GM20000 (cell line): ENCODE measurements at regions not wholly inside any gene's neighbourhood (a gene's known extent, or its start where the extent isn't known, plus 50 kb on each side); places are given as distances from the start of the nearest gene placed in this dataset.

Source experiments
- DNase-seq: peaks from one replicate; pipeline ENCODE4 v3.0.0; 2012; ENCODE audit warnings: low spot score
- TF ChIP-seq, protein P1 (sequence below): IDR thresholded peaks from 2 replicates; pipeline ENCODE4 v1.5.1; 2012; ENCODE audit warnings: mild to moderate bottlenecking, control low read depth; ENCODE audit errors: extremely low read depth, missing control alignments

DNA sequence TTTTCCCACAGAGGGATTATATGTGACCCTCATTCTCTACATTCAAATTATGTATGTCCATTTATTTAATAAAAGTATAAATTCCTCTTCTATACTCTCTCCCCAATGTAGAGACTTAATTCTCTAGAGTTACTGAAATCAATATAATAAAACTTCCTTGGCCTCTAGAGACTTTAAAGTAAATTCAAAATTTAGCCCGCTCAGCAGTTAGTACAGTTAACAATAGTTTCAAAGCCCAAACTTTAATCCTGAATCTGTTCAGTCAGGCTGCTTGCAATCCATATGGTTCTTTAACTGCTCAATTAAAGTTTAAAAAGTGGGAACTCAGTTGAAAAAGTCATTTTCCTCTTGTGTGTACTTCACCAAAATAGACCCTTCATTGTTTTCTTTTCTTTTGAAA, 2558.4 kb downstream of the ARAP2 start:
- TF ChIP-seq, protein P1, sequence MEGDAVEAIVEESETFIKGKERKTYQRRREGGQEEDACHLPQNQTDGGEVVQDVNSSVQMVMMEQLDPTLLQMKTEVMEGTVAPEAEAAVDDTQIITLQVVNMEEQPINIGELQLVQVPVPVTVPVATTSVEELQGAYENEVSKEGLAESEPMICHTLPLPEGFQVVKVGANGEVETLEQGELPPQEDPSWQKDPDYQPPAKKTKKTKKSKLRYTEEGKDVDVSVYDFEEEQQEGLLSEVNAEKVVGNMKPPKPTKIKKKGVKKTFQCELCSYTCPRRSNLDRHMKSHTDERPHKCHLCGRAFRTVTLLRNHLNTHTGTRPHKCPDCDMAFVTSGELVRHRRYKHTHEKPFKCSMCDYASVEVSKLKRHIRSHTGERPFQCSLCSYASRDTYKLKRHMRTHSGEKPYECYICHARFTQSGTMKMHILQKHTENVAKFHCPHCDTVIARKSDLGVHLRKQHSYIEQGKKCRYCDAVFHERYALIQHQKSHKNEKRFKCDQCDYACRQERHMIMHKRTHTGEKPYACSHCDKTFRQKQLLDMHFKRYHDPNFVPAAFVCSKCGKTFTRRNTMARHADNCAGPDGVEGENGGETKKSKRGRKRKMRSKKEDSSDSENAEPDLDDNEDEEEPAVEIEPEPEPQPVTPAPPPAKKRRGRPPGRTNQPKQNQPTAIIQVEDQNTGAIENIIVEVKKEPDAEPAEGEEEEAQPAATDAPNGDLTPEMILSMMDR: no peak
- DNase-seq: no peak

DNA sequence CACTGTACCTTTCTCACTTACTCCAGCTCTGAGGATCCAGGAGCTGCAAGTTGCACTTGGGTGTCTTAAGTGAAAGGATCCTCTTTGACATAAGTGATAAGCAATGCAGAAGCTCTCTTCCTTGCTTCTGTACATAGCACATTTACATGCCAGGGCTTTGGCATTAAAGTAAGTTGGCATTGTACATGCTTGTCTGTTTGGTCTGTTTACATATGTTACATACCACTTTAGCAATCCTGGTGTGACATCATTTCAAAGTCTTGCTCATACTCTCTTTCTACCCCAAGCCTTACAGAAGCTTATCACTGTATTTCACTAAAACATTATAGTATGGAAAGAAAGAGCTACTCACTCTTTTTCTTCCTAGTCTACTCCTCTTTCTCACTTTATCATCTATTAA, 2548.3 kb downstream of the ARAP2 start:
- DNase-seq: no peak
- TF ChIP-seq, protein P1: no peak

DNA sequence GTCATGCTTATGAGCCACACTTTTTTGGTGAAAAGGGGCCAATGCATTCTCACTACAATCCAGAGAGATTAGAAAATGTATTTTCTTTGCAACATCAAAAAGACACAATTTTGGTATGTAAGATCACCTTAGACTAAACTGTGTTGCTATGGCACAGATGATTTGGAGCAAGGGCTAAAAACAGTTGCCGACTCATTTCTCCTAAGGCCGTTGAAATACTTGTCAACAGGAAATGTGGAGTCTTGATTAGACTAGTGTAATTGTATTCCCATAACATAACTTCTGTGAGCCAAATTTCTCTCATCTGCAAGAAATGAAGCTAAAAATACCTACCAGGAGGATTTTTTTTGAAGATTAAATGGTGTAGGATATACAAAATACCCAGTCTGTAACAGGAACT, 2547.7 kb downstream of the ARAP2 start:
- TF ChIP-seq, protein P1: no peak
- DNase-seq: no peak

DNA sequence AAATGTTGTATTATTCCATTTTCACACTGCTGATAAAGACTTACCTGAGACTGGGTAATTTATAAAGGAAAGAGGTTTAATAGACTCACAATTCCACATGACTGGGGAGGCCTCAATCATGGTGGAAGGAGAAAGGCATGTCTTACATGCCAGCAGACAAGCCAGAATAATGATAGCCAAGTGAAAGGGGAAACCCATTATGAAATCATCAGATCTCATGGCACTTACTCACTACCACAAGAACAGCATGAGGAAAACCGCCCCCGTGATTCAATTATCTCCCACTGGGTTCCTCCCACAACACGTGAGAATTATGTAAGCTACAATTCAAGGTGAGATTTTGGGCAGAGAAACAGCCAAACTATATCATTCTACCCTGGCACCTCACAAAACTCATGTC, 2535.1 kb downstream of the ARAP2 start:
- DNase-seq: no peak
- TF ChIP-seq, protein P1: no peak

DNA sequence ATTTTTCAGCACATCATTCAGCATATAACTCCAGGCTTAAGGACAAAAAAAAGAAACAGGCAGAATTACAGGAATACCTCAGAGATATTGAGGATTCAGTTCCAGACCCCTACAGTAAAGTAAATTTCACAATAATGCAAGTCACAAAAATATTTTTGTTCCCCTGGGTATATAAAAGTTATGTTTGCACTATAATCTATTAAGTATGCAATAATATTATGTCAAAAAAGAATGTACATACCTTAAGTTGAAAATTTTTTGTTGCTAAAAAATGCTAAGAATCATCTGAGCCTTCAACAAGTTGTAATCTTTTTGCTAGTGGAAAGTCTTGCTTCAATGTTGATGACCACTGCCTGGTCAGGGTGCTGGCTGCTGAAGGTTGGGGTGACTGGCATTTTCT, 2532.5 kb downstream of the ARAP2 start:
- TF ChIP-seq, protein P1: no peak
- no peak for DNase-seq

DNA sequence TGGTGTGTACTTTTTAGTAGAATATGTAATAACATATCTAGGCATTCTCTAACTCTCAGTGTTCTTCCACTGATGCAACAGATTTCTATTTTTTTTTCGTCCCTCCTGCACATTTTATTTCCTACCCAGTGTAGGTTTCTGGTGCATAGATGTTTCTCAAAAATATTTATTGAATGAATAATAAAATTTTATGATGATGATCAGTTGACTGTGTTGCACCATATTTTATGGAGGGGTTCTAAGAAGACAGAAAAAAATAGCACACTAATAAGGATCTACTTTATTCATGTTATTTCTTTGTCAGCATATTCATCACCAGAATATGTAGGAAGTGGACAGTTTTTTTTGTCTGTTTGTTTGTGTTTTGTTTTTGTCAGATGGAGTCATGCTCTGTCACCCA, 2529.3 kb downstream of the ARAP2 start:
- DNase-seq: no peak
- TF ChIP-seq, protein P1: no peak

DNA sequence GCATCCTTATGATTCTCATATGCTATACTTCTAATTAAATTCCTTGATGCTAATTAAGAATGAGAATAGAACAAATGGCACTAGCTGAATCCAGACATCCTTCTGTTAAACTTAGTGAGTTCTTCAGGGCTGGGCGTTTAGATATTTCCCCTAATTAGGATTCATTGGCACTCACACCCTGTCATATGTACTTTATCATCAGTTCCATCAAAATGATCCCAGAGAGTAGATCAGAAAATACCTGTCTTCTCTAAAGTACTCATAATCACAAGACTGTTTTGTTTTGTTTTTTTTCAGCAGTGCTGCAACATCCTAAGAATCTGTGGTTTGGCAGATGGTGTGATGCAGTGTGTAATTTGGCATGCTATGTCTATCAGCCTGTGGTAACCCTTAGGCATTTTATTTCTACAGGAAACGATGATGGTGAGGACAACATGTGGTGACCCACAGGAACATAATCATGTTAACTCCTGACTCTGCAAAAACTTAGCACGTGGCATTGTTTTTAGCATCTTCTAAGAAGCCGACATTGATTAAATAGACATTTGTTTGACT, 2528.4 kb downstream of the ARAP2 start:
- TF ChIP-seq, protein P1: no peak
- DNase-seq: no peak
